GM19467 (cell line): ENCODE measurements at regions not wholly inside any gene's neighbourhood (a gene's known extent, or its start where the extent isn't known, plus 50 kb on each side); places are given as distances from the start of the nearest gene placed in this dataset.
"Not testable (repeated sequence)": the region's sequence is repeated elsewhere in the genome, so short reads cannot be mapped to it uniquely, and the experiment has no call there.

ENCODE experiments used
- ATAC-seq: cut with Tn5 transposase; IDR thresholded peaks from one replicate; pipeline ENCODE4 v1.9.1; 2021; ENCODE audit warnings: mild to moderate bottlenecking, moderate library complexity; ENCODE audit not compliant: unreplicated experiment

DNA sequence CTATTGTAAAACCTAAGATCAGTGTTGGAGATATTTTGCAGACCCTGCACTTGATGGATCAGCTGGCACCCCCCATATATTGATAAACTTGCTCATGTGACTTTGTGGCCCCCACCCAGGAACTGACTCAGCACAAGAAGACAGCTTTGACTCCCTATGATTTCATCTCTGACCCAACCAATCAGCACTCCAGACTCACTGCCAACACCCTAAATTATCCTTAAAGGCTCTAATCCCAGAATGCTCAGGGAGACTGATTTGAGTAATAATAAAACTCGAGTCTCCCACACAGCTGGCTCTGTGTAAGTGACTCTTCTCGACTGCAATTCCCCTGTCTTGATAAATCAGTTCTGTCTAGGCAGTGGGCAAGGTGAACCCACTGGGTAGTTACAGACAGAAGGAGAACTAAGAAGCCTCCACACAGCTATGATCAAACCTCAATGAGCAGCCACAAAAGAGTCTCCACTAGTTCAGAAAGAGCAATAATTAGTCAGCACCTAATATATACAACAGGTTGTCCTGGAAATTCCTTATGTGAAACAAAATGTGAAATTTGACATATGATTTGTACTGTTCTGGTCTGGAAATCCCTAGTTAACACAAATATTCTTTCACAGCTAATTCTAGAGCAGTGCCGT lies 52.2 kb downstream of the ACTL7B start:
- no peak for ATAC-seq

DNA sequence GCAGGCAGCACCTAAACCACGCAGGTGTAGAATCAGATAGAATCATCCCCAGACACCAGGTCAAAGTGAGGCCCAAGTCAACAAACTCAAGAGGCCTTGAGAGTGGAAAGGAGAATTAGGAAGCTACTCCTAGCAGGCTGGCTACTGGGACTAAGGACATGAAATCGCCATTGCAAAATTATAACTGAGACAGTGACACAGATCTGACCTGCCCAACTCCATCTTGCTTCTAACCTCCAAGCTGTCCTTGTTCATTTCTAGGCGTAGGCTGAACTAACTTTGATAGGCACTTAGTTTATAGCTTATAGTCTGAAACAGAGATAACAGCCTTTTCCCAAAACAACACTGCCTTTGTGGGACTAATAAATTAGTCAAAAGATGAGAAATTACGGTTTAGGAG lies 52.8 kb downstream of the ACTL7B start:
- no peak for ATAC-seq

DNA sequence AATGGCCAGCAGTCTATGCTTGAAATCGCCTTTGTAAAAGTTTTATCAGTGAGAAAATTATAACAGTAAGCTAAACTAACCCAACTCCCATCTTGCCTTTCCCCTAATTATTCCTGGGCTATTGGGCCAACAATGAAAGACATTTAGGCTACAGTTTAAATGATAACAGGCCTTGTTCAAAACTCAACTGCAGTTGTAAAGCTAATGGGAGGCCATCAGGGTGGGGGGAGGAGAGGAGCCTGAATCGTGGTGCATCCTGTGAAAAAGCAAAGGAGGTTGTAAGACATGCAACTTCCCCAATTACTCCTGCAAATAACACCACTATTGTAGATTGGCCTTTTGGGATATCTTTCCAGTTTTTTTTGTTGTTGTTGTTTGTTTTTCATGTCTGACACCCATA lies 53.8 kb downstream of the ACTL7B start:
- no peak for ATAC-seq

DNA sequence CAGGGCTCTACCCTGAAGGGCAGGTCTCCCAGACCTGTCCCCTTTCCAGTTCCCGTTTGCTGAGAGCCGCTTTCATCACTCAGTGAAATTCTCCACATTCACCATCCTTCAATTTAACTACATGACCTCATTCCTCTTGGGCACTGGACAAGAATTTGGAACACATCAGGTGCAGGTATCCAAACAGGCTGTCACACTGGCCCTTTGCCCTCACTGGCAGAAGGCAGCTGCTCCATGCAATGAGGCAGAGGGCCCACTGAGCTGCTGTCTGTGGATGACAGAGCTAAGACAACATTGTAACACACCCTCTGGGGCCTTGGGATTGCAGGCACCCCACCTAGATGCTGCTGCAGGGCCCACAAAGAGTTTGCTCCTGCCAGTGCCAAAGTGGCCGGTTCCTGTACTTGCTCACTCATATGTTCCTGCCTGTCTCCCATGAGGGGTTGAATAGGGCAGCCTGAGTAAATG lies 55.1 kb downstream of the ACTL7B start:
- ATAC-seq: no peak

DNA sequence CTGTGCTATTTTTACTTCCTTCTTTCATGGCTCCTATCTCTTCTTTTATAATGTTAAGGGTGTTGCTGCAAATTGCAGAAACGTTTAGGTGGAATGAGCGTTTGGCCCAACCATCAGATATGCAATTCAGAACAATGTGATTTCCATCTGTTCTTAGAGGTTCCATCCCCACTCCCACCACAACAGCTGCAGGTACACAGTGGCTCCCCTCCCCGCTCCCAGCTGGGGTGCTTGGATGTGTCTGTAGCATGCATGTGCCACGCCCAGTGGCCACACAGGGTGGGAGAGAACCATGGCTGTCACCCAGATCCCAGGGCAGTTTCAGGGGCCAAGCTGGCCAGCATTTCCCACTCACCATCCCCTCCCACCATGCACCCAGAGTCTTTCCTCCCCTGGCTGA lies 62.2 kb downstream of the ACTL7B start:
- no peak for ATAC-seq

DNA sequence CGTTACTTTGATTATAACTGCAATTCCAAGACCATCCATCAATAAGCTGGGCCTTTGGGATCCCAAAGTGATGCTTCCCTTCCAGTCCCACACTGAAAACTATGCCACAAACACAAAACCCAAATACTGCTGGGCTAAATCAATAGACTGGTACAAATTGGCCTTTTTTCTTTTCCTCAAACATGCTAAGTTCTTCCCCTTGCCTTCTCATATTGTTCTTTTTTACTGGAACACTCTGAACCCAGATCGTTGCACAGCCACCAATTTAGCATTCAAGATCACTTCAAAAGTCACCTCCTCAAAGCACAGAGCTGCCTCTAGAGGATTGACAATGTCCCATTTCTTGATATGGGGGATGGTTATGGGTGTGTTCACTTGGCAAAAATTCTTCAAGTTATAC lies 66.0 kb downstream of the ACTL7B start:
- ATAC-seq: no peak

DNA sequence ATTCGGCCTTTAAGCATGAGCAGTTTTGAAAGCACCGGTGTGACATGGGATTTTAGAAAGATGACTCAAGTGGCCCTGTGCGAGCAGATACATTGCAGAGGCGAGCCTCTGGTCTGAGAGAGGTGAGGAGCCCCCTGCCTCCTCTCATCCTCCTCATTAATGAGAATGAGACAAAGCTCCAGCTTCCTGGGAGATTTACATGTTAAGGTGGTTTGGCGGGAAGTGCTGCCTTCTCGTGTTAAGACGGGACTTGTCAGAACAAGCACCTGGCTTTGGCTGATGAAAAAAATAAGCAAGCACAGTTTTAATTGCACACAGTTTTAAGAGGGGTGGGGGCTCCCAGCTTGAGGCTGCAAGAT lies 68.1 kb downstream of the ACTL7B start:
- ATAC-seq: no peak

DNA sequence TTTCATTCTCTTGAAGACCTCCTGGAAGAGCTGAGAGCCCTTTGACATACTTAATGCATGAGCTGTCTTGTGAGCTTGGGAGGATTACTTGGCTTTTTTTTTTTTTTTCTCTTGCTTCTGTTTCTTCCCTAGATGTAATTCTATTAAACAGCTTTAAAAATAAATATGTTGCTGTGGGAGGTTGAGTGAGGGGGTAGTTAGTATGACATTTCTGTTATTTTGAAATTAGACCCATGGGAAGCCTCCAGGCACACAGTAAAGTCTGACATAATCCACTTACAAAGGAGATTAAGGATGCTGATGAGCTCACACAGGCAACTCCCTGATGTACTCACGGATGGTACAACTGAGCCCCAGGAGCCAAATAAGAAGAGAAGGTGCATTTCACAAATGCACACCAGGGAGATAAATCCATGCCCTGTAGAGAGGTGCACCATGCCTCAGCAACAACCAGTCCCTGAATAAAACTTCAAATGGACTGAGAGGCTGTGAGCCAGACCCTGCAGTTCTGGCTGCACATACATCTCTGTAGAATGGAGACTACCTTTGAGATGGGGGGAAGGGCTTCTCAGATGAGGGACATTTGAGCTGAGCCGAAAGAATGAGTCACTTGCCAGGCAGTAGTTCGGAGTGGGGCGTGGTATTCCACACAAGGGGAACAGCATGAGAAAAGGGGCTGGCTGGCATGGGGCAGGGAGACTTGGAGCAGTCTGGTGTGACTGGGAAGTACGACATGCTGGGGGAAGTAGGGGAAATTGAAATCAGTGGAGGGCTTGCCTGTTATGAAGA lies 68.7 kb downstream of the ACTL7B start:
- ATAC-seq: no peak

DNA sequence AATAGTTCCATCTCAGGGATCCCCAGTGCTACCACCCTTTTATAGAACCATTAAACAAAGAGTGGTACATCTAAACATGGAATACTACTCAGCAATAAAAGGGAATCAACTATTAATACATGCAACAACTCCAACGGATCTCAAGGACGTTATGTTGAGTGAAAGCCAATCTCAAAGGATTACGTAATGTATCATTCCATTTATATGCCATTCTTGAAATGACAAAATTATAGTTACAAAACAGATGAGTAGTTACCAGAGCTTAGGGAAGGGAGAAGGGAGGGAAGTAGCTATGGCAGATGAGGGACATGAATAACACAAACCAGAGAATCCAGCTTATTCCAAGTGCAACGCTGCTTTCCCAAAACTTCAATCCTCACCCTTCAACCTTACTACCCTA lies 69.5 kb downstream of the ACTL7B start:
- no peak for ATAC-seq

DNA sequence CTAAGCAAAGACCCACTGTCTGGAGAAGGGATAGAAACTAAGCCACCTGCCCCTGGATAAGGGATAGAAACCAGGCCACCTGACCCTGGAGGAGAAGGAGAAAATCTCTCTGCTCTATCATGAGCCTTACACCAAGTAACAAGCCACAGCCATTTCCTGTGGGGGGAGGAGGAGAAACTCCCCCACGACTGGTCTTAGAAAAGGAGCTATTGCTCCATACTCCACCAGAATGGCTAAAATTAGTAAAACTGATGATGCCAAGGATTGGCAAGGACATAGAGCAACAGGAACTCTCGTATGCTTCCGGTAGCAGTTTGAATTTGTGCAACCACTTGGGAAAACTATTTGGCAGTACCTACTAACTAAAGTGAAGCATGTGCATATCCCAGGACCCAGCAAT lies 70.8 kb downstream of the ACTL7B start:
- ATAC-seq: no peak

DNA sequence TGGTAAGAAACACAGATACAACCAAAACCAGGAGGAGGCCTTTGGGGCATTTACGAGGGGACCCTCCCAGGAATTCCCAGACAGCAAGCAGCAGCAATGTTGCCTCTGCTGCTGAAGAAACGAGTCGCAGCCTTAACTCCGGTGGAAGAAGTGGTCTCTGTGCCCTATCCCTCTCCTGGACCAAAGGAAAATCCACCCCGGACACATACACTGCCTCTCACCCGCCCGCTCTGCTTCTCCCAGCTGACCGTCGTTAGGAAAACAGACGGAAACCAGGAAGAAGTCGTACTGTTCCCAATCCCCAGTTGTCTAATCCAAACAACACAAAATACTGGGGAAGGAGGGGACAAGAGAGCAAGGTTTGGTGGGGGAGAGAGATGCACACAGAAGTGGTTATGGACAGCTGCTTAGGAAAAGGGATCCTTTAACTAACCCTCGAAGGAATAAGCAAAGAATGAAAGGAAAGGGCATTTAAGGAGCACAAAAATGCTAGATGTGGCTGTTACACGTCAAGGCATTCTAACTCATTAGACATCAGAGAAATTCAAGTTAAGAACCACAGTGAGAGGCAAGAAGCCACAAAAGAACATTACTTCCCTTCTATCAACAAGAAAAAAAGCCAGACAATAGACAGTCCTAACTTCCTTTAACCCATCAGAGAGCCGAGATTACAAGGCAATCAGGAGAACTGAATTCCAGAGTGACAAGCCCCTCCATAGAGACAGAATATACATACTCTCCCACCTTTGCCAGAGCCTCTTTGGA lies 71.9 kb downstream of the ACTL7B start:
- ATAC-seq: no peak

DNA sequence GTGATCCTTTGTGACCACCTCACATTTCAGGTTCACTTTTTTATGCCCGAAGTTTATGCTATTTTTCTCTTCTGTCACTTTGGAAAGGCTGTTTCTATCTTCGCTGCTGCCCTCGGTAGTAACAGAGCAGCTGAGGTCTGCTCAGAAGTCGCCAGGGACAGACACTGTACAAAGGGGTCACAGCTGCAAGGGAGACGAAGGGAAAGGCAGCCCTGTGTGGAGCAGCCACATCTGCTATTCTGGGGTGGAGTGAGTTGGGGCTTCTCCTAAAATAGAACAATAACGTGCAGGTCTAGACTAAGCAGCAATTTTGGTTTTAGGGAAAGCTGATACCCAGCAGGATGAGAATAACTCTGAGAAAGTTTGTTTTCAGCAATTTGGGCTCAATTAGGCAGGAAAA lies 72.5 kb downstream of the ACTL7B start:
- ATAC-seq: no peak

DNA sequence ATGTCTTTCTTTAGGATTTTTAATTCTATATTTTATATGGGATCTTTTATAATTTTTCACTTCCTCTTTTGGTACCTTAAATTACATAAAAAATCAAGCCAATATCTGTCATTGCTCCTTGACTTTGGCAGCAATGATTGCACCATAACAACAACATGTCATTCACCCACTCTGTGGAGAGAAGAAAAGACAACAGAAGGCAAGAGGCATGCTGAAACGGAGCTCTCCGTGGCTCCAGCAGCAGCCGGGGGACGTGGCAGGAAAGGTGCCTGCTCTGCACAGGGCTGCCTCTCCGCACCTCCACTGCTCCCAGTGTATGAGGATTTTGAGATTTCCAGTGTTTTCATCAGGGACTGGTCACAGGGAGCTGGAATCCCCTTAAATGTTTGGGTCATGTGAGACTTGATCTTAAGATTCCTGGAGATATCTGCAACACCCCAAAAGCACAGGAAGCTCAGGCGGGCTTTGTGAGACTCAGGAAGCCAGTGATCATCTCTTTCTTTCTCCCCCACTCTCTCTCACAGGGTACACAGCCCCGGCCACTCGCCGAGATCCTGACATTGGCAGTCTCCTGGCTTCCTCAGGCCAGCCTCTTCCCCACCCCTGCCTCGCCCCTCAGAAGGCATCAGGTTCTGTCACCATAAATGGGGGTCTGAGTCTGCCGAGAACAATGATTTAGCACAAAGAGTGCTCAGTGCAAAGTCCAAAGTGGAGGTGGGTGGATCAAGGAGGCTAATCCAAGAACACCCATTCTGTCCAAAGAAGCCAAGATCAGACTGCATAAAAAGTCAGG lies 74.6 kb downstream of the ACTL7B start:
- ATAC-seq: no peak

DNA sequence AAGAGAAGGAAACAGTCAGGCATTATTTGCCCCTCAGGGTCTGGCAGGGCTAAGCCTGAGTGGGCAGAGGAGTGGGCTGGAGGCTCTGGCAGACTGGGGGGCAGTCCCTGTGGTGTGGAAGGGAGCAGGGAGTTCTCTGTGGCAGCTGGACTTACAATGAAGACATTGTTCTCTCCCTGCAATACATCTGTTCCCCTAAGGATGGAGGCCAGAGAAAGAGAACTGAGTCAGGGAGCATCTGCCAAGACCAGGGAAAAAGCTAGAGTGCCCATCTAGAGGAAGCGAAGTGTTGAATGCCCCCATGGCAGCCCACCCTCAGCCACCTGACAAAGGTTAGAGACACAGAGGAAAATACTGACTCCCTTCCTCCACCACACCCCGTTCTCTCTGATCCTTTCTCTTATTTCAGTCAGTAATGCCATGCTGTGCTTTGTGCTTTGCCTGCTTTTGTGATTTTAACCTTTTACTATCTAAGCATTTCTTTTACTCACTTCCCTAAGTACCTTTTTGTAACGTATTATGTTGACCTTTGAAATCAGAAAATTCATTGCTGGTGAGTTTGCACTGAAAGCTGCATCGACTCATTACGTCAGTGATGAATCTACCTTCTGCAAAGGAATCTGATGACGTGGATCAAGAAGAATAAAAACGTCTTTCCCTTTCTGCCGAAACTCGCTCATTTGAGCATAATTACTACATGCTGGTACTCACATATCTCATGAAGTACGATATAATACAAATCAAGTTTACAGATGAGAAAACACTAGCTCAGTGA lies 76.0 kb downstream of the ACTL7B start:
- no peak for ATAC-seq

DNA sequence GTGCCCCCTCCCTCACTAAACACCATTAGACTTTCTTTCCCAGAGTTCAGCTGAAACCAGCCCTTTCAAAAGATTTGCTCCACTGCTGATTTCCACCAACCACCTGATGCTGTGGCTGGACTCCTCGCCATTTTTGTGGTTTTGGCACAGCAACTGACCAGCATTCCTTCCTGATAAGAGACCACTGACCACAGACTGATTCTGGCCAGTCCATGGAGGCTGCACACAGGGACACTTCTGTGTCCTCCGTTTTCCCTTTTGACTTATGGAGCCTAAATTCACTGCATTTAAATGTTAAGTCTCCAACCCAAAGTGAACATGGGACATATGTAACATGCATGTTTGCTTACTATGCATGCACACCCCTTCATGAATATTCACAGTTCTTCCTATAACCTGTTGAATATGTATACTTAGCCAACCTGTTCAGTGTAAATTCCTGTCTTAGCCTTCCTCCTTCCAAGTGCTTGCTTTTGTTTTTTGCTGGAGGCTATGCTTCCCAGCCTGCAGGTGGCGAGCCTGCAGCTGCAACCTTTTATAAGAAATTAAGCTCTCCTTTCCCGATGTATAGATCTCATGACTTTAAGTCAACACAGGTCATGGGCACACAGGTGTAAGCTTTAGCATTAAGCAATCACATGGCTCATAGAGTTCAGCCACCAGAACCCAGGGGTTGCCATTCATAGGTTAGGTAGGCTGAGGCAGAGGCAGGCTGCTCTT lies 78.7 kb downstream of the ACTL7B start:
- ATAC-seq: no peak

DNA sequence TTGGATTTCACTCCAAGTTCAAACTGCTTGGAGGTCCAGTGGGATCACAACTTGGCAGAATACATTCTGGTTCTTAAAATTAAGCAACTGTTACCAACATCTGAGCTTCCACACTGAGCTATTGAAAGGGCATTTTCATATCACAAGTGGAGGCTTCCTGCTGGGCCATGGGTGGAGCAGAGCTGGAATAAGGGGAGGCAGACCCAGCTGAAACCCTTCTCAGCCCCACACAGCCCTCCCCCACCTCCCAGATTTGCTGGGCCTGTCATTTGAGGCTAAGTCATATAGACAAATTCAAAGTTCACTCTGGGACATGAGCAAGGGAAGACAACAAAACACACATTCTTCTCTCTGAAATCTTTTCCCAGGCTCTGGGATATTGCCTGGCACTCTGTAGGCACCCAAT lies 79.9 kb downstream of the ACTL7B start:
- no peak for ATAC-seq

DNA sequence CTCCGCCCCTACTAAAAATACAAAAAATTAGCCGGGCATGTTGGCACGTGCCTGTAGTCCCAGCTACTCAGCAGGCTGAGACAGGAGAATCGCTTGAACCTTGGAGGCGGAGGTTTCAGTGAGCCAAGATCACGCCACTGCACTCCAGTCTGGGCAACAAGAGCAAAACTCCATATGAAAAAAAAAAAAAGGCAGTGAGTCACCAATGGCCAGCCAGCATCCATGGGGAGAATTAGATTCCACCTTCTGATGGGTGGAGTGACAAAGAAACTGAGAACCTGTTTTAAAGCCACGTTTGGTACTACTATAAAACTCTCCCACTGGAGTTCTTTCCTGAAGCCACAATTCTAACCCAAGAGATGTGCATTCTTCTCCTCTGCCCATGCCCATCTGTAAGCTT lies 81.7 kb downstream of the ACTL7B start:
- ATAC-seq: not testable (repeated sequence)

DNA sequence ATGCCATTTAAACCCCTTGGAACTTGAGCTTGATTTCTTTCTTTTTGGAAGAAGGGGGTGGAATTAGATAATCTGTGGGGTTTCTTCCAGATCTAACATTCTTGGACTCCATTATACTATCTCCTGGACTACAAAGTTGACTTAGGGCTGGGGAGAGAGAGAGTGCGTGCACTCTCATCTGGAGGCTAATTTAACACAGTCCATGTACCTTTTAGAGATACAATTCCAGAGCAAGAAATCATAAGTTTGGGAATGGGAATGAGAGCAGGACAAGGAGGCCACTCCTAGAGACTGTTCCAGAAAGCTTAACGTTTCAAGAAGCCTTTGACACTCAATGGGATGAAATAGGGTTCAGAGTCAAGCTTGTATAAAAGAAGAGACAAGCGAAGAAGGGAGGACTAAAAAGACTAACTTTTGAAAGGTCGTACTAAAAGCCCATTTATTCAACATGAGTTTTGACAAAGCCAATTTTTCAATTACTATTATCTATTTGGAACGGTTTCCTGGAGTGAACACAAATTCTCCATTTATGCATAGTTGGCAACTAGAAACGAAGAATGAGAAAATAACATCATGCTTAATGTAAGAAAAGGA lies 83.4 kb downstream of the ACTL7B start:
- no peak for ATAC-seq

DNA sequence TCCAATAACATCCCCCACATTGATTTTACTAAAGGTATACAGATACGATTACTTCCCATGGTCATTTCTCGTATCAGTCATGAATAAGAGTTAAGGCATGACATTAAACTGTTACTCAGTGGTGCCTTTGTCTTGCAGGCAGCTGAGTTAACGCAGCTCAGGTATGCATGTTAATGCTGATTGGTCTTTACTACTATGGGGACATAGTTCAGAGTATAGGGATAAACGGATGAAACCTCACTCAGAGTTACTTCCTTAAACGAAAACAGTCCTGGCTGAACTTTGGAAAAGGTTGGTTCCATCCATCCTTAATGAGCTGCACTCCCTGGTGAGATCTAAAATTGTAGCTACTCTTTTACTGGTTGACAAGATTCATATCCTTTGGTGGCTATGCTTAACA lies 87.0 kb downstream of the ACTL7B start:
- ATAC-seq: no peak
